OCI-LY7 (cell line): ENCODE measurements at regions not wholly inside any gene's neighbourhood (a gene's known extent, or its start where the extent isn't known, plus 50 kb on each side); places are given as distances from the start of the nearest gene placed in this dataset.

Source experiments
- BruUV-seq: library from RNA; stranded (reverse); fragments of 400-500 nt; replicated peaks from 2 replicates; lab custom pipeline; 2021; lab: Mats Ljungman, UMichigan
- CTCF ChIA-PET: fragments of 300-600 bp; sonication (Branson Sonifier 250); formaldehyde crosslinking; loops from one replicate; lab custom pipeline; 2022; ENCODE audit warnings: antibody characterized with exemption; ENCODE audit not compliant: unreplicated experiment; lab: Charles Lee
- POLR2A ChIA-PET: fragments of 300-600 bp; sonication (Branson Sonifier 250); formaldehyde crosslinking; loops from one replicate; lab custom pipeline; 2022; ENCODE audit warnings: antibody characterized with exemption; lab: Charles Lee
- DNase-seq: peaks from one replicate; pipeline ENCODE4 v3.0.0-alpha.2; 2015; ENCODE audit warnings: low spot score
- H2AFZ ChIP-seq: fragments of 200-600 bp; sonication (generic), shearing (Covaris generic); 2 replicates; pipeline ENCODE4 v1.6.1; 2014; ENCODE audit warnings: mild to moderate bottlenecking, antibody characterized with exemption, low read length, moderate library complexity
- H3K27ac ChIP-seq: fragments of 200-600 bp; sonication (generic); 2 replicates; pipeline ENCODE4 v1.5.1; 2014; ENCODE audit warnings: mixed run types, low read depth, mild to moderate bottlenecking, moderate library complexity, low read length, inconsistent platforms; ENCODE audit not compliant: poor library complexity, severe bottlenecking
- H3K36me3 ChIP-seq: fragments of 200-600 bp; sonication (generic); 2 replicates; pipeline ENCODE4 v1.6.1; 2014; ENCODE audit warnings: mild to moderate bottlenecking, antibody characterized with exemption, low read length, moderate library complexity, mixed read lengths; ENCODE audit not compliant: insufficient read depth
- H3K4me1 ChIP-seq: fragments of 200-600 bp; sonication (generic); 2 replicates; pipeline ENCODE4 v1.5.1; 2014; ENCODE audit warnings: mild to moderate bottlenecking, low read length; ENCODE audit not compliant: insufficient read depth, poor library complexity, severe bottlenecking
- H3K4me2 ChIP-seq: fragments of 200-600 bp; sonication (generic); 2 replicates; pipeline ENCODE4 v1.6.1; 2014; ENCODE audit warnings: mild to moderate bottlenecking, low read length
- H3K4me3 ChIP-seq: fragments of 200-600 bp; sonication (generic); 2 replicates; pipeline ENCODE4 v1.5.1; 2014; ENCODE audit warnings: mild to moderate bottlenecking, low read depth, low read length; ENCODE audit not compliant: poor library complexity, severe bottlenecking
- H3K79me2 ChIP-seq: fragments of 200-600 bp; sonication (generic); 2 replicates; pipeline ENCODE4 v1.6.1; 2016; ENCODE audit warnings: low read depth, mild to moderate bottlenecking, low read length, moderate library complexity, mixed read lengths; ENCODE audit not compliant: insufficient read depth
- H3K9me2 ChIP-seq: fragments of 200-600 bp; sonication (generic); 2 replicates; pipeline ENCODE4 v1.6.1; 2016; ENCODE audit warnings: mild to moderate bottlenecking, low read length, mixed read lengths; ENCODE audit not compliant: insufficient read depth
- H3K9me3 ChIP-seq: fragments of 200-600 bp; sonication (generic); 2 replicates; pipeline ENCODE4 v1.6.1; 2014; ENCODE audit warnings: mild to moderate bottlenecking, mixed run types, low read length, mixed read lengths
- H4K20me1 ChIP-seq: fragments of 200-600 bp; sonication (generic); 2 replicates; pipeline ENCODE4 v1.6.1; 2014; ENCODE audit warnings: mild to moderate bottlenecking, antibody characterized with exemption, low read length, moderate library complexity, mixed read lengths; ENCODE audit not compliant: insufficient read depth
- EZH2phosphoT487 ChIP-seq: fragments of 200-600 bp; sonication (generic); IDR thresholded peaks from 2 replicates; pipeline ENCODE4 v1.6.1; 2018; ENCODE audit warnings: low read depth, borderline replicate concordance, mild to moderate bottlenecking, mixed run types, antibody characterized with exemption, low read length, moderate library complexity, mixed read lengths
- intact Hi-C: fragments of 100-400 bp; cut with micrococcal nuclease; formaldehyde crosslinking; loops from one replicate; pipeline ENCODE4 v1.10.0; 2022; ENCODE audit not compliant: unreplicated experiment
- TF ChIP-seq, protein P1 (sequence below): fragments of 200-600 bp; sonication (generic); conservative IDR thresholded peaks from 2 replicates; pipeline ENCODE4 v1.5.1; 2014; ENCODE audit warnings: mild to moderate bottlenecking, antibody characterized with exemption, low read length, moderate library complexity, mixed read lengths

- Histone ChIP-seq H4K20me1 (no peaks in the 10 kb centered on the region), H2AFZ (no peak overlapping the region), H3K79me2 (no peaks in the 10 kb centered on the region), H3K27ac (no peak overlapping the region), H3K9me2 (no peaks in the 10 kb centered on the region), H3K9me3 (no peaks in the 10 kb centered on the region), H3K4me3 (no peak overlapping the region), H3K4me2 (no peak overlapping the region), H3K4me1 (peaks cover 15% of the 10 kb centered on the region), H3K36me3 (no peaks in the 10 kb centered on the region)
- POLR2A ChIA-PET: interaction anchor here (0.6 to 2.0 kb wide), 3 partner anchors 10 to 461 kb away, joined by 3 to 5 read pairs (median 5); no protein-coding TSS in a partner anchor
- TF ChIP-seq, protein P1, sequence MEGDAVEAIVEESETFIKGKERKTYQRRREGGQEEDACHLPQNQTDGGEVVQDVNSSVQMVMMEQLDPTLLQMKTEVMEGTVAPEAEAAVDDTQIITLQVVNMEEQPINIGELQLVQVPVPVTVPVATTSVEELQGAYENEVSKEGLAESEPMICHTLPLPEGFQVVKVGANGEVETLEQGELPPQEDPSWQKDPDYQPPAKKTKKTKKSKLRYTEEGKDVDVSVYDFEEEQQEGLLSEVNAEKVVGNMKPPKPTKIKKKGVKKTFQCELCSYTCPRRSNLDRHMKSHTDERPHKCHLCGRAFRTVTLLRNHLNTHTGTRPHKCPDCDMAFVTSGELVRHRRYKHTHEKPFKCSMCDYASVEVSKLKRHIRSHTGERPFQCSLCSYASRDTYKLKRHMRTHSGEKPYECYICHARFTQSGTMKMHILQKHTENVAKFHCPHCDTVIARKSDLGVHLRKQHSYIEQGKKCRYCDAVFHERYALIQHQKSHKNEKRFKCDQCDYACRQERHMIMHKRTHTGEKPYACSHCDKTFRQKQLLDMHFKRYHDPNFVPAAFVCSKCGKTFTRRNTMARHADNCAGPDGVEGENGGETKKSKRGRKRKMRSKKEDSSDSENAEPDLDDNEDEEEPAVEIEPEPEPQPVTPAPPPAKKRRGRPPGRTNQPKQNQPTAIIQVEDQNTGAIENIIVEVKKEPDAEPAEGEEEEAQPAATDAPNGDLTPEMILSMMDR: no peak
- no peak for TF ChIP-seq EZH2phosphoT487
- CTCF ChIA-PET: no interaction called here
- BruUV-seq: no TSS peak
- peak; percentile 33 for DNase-seq
- intact Hi-C loops: loop anchor here (10.0 kb wide), 1 partner anchor 398 kb away; no protein-coding TSS in a partner anchor
Observed at GRCh38 chr14:53536446-53536845, 383.3 kb upstream of the DDHD1 start.

GRCh38 chr14:53534841-53535240, 381.7 kb upstream of the DDHD1 start:
- no TSS peak for BruUV-seq
- Histone ChIP-seq H3K4me2 (no peak overlapping the region), H3K4me1 (peaks cover 9% of the 10 kb centered on the region), H3K4me3 (no peak overlapping the region), H3K9me2 (no peaks in the 10 kb centered on the region), H3K36me3 (no peaks in the 10 kb centered on the region), H3K9me3 (no peaks in the 10 kb centered on the region), H4K20me1 (no peaks in the 10 kb centered on the region), H3K27ac (no peak overlapping the region), H3K79me2 (no peaks in the 10 kb centered on the region), H2AFZ (no peak overlapping the region)
- intact Hi-C loops: loop anchor here (10.0 kb wide), 1 partner anchor 400 kb away; no protein-coding TSS in a partner anchor
- ChIA-PET CTCF (interaction anchor here (1.3 kb wide), 1 partner anchor 12 kb away, joined by 3 read pairs; no protein-coding TSS in a partner anchor), POLR2A (no interaction called here)
- no peak for DNase-seq
- TF ChIP-seq, protein P1: no peak
- no peak for TF ChIP-seq EZH2phosphoT487

DNA sequence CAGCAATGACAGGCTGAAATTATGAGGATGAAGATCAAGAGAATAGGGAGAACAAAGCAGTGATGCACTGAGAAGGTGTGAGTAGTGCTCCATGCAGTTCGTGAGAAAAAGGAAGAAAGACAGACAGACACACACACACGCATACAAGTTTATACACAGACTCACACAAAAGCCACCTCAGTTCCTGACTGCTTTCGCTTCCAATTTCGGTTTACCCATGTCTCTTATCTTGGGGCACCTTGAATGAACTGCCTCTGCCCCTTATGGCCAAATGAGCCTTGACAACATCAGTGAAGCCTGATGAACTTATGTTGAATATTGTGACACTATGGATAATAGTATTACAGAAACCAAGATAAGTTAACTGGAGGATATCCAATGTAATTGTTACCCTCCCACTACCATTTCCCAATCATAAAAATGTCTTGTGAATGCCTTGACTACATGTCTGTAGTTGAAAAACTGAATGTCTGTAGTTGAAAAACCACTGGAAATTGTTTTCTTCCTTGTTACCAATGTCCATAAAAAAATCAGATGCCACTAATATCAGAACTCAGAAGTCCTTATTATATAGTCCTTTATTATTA, 380.4 kb upstream of the DDHD1 start:
- DNase-seq: no peak
- Histone ChIP-seq H3K79me2 (no peaks in the 10 kb centered on the region), H3K4me1 (peaks cover 6% of the 10 kb centered on the region), H4K20me1 (no peaks in the 10 kb centered on the region), H3K36me3 (no peaks in the 10 kb centered on the region), H3K9me3 (no peaks in the 10 kb centered on the region), H3K4me3 (no peak overlapping the region), H3K9me2 (no peaks in the 10 kb centered on the region), H3K4me2 (no peak overlapping the region), H3K27ac (no peak overlapping the region), H2AFZ (no peak overlapping the region)
- ChIA-PET CTCF (no interaction called here), POLR2A (interaction anchor here (0.5 to 0.6 kb wide), 3 partner anchors 31 to 530 kb away, joined by 3 to 7 read pairs (median 4); no protein-coding TSS in a partner anchor)
- intact Hi-C loops: loop anchor here (10.0 kb wide), 1 partner anchor 401 kb away; no protein-coding TSS in a partner anchor
- TF ChIP-seq, protein P1: no peak
- no peak for TF ChIP-seq EZH2phosphoT487
- no TSS peak for BruUV-seq
